ENCODE measurements at regions not wholly inside any gene's neighbourhood (a gene's known extent, or its start where the extent isn't known, plus 50 kb on each side); places are given as distances from the start of the nearest gene placed in this dataset.
"Not testable (repeated sequence)": the region's sequence is repeated elsewhere in the genome, so short reads cannot be mapped to it uniquely, and the experiment has no call there.

DNA sequence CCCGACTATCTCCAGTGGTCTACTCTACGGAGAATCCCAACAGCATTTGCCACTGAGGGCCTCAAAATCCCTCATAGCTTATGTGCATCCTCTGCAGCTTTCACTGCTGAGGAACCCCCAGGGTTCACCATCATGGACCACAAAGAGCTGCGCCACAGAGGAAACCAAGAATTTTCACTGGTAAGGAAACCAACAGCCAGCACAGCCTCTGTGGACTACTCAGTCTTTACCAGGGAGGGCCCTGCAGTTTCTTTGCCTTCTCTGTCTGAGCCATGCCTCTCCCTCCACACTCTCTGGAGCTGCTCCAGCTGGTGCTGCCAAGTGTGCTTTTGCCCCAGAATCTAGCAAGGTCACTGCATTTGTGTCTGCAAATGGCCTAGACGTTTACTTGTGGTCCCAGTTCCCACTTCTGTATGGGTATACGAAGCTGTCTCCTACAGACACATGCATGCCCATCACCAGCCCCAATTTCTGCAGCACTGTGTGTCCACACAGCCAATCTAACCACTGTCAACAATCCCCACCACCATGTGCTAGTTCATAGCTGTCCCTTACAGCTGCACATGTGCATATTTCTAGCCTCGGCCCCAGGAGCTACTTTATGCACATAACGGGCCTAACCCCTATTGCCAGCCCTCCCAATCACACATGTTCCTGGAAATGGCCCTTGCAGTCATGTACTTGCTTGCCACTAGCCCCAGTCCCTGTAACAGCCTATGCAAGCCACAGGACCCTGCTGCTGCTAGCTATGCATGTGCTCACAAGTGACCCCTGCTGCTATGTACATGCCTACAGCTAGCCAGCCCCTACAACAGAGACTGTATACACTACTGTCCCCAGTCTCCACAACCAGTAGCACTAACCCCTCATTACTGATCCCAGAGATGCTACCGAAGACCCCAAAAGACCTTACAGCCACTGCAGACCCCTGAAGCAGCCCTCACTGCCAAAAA, 1437.4 kb downstream of the CDH11 start:
- ChIA-PET CTCF (no interaction called here), POLR2A (no interaction called here)
- H3K4me1 Mint-ChIP-seq (ENCODE audit: low read depth), result no peaks in the 10 kb centered on the region
- no peaks in the 10 kb centered on the region for H3K27me3 Mint-ChIP-seq
- peaks cover 29% of the 10 kb centered on the region for H3K9me3 Mint-ChIP-seq
- DNase-seq, result no peak
- no peak overlapping the region for H3K27ac Mint-ChIP-seq
- intact Hi-C loops (cut with micrococcal nuclease), result no loop called here
- H3K4me3 Mint-ChIP-seq, result no peak overlapping the region
- no peaks in the 10 kb centered on the region for H3K36me3 Mint-ChIP-seq

GRCh38 chr16:63682844-63683243, 1439.0 kb downstream of the CDH11 start:
- H3K9me3 Mint-ChIP-seq, result peaks cover 28% of the 10 kb centered on the region
- H3K36me3 Mint-ChIP-seq, result no peaks in the 10 kb centered on the region
- no peak for DNase-seq
- ChIA-PET POLR2A (no interaction called here), CTCF (no interaction called here)
- H3K4me1 Mint-ChIP-seq (ENCODE audit: low read depth), result no peaks in the 10 kb centered on the region
- no peaks in the 10 kb centered on the region for H3K27me3 Mint-ChIP-seq
- no peak overlapping the region for H3K4me3 Mint-ChIP-seq
- intact Hi-C loops (cut with micrococcal nuclease), result no loop called here
- H3K27ac Mint-ChIP-seq, result no peak overlapping the region

GRCh38 chr16:63672493-63672892, 1449.4 kb downstream of the CDH11 start:
- no peak overlapping the region for H3K27ac Mint-ChIP-seq
- no peaks in the 10 kb centered on the region for H3K27me3 Mint-ChIP-seq
- ChIA-PET CTCF (no interaction called here), POLR2A (no interaction called here)
- peaks cover 25% of the 10 kb centered on the region for H3K9me3 Mint-ChIP-seq
- intact Hi-C loops (cut with micrococcal nuclease), result no loop called here
- no peaks in the 10 kb centered on the region for H3K4me1 Mint-ChIP-seq (ENCODE audit: low read depth)
- H3K36me3 Mint-ChIP-seq, result no peaks in the 10 kb centered on the region
- no peak overlapping the region for H3K4me3 Mint-ChIP-seq
- DNase-seq, result no peak

DNA sequence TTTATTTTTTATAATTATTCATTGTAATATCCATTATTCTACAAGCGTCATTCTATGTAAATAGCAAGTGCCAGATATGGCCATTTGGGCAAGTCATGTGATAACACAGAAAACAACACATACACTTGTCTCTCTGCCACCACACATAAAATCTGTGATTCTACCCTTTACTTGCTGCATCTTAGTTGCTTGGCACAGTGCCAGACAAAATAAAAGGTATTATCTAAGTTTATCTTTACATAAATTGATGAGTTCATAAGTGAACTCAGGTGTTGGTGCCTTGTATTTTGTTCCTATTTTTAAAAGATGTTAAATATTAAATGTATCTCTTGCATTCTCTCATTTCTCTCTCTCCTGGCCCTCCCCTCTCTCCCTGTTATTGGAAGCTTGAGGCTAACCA, 1458.7 kb downstream of the CDH11 start:
- H3K9me3 Mint-ChIP-seq, result peaks cover 19% of the 10 kb centered on the region
- no peak overlapping the region for H3K27ac Mint-ChIP-seq
- H3K36me3 Mint-ChIP-seq, result no peaks in the 10 kb centered on the region
- intact Hi-C loops (cut with micrococcal nuclease), result no loop called here
- no peaks in the 10 kb centered on the region for H3K4me1 Mint-ChIP-seq (ENCODE audit: low read depth)
- no peaks in the 10 kb centered on the region for H3K27me3 Mint-ChIP-seq
- no peak overlapping the region for H3K4me3 Mint-ChIP-seq
- no peak for DNase-seq
- CTCF ChIA-PET, result no interaction called here
- POLR2A ChIA-PET, result no interaction called here

- Mint-ChIP-seq H3K4me3 (no peak overlapping the region), H3K27ac (no peak overlapping the region), H3K36me3 (no peaks in the 10 kb centered on the region), H3K9me3 (peaks cover 24% of the 10 kb centered on the region), H3K27me3 (no peaks in the 10 kb centered on the region), H3K4me1 (ENCODE audit: low read depth) (no peaks in the 10 kb centered on the region)
- POLR2A ChIA-PET, result no interaction called here
- intact Hi-C loops (cut with micrococcal nuclease), result no loop called here
- no peak for DNase-seq
- CTCF ChIA-PET, result no interaction called here
Measured at GRCh38 chr16:63655846-63656245, 1466.0 kb downstream of the CDH11 start.

- CTCF ChIA-PET, result no interaction called here
Measured at GRCh38 chr16:63653044-63653839, 1468.6 kb downstream of the CDH11 start.

DNA sequence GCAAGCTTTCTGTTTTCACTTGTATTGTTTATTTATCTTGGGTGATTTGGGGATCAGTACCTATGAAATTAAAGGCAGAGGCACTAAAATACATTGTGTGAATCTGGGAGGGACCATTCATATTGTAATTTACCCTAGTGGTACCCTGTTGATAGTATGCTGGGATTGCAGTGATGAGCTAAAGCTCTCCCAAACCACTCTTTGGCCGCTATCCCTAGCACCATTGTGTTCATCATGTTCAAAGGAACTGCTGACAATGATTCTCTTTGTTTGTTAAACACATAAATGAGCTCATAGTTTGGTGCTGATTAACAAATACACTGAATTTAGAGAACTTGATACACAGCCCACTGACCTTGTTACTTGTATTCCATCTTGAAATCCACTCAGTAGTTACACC, 1469.8 kb downstream of the CDH11 start:
- ChIA-PET POLR2A (no interaction called here), CTCF (no interaction called here)
- Mint-ChIP-seq H3K27me3 (no peaks in the 10 kb centered on the region), H3K27ac (no peak overlapping the region), H3K4me3 (no peak overlapping the region), H3K4me1 (ENCODE audit: low read depth) (no peaks in the 10 kb centered on the region), H3K9me3 (peaks cover 23% of the 10 kb centered on the region), H3K36me3 (no peaks in the 10 kb centered on the region)
- intact Hi-C loops (cut with micrococcal nuclease), result no loop called here
- no peak for DNase-seq

More at GRCh38 chr16:63653044-63653839, 1468.6 kb downstream of the CDH11 start:
- intact Hi-C loops (cut with micrococcal nuclease), result no loop called here
- Mint-ChIP-seq H3K4me3 (no peak overlapping the region), H3K27ac (no peak overlapping the region), H3K36me3 (no peaks in the 10 kb centered on the region), H3K9me3 (peaks cover 19% of the 10 kb centered on the region), H3K4me1 (ENCODE audit: low read depth) (no peaks in the 10 kb centered on the region), H3K27me3 (no peaks in the 10 kb centered on the region)
- no peak for DNase-seq
- POLR2A ChIA-PET, result no interaction called here

- Mint-ChIP-seq H3K36me3 (no peaks in the 10 kb centered on the region), H3K27ac (no peak overlapping the region), H3K4me3 (no peak overlapping the region), H3K9me3 (peaks cover 20% of the 10 kb centered on the region), H3K27me3 (no peaks in the 10 kb centered on the region), H3K4me1 (ENCODE audit: low read depth) (no peaks in the 10 kb centered on the region)
- intact Hi-C loops (cut with micrococcal nuclease), result no loop called here
- POLR2A ChIA-PET, result no interaction called here
- CTCF ChIA-PET, result no interaction called here
- no peak for DNase-seq
Measured at GRCh38 chr16:63650550-63650949, 1471.3 kb downstream of the CDH11 start.

DNA sequence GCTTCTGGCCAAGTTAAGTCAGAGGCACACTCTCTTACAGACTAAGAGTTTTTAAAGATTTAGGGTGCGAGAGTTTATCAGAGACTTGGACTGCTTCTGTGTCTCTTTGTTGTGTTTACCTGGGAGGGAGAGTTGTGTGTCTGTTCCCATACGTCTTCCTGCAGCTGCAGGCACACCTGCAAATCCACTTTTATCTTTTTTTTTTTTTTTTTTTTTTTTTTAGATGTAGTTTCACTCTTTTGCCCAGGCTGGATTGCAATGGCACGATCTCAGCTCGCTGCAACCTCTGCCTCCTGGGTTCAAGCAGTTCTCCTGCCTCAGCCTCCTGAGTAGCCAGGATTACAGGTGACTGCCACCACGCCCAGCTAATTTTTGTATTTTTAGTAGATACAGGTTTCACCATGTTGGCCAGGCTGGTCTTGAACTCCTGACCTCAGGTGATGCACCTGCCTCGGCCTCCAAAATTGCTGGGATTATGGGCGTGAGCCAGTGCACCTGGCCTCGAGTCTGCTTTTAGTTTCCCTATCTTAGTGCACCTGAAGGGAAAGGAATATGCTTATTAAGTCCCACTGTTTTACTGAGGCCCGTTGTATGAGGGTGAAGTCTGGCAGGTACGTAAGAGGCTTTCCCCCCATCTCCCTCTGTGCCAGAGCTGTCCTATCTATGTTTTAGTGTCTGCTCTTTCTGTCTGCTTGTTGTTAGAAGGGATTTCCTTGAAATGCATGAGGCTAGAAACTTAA, 1488.0 kb downstream of the CDH11 start:
- intact Hi-C loops (cut with micrococcal nuclease); POLR2A ChIA-PET: not testable (repeated sequence)

GRCh38 chr16:63629272-63629671, 1492.6 kb downstream of the CDH11 start:
- ChIA-PET CTCF (no interaction called here), POLR2A (no interaction called here)
- peaks cover 13% of the 10 kb centered on the region for H3K9me3 Mint-ChIP-seq
- no peaks in the 10 kb centered on the region for H3K27me3 Mint-ChIP-seq
- no peak for DNase-seq
- intact Hi-C loops (cut with micrococcal nuclease), result no loop called here
- no peaks in the 10 kb centered on the region for H3K36me3 Mint-ChIP-seq
- no peaks in the 10 kb centered on the region for H3K4me1 Mint-ChIP-seq (ENCODE audit: low read depth)
- H3K27ac Mint-ChIP-seq, result no peak overlapping the region
- H3K4me3 Mint-ChIP-seq, result no peak overlapping the region

More for the DNA sequence above, 1488.0 kb downstream of the CDH11 start:
- H3K27ac Mint-ChIP-seq; H3K27me3 Mint-ChIP-seq; H3K4me3 Mint-ChIP-seq; CTCF ChIA-PET; DNase-seq; H3K4me1 Mint-ChIP-seq (ENCODE audit: low read depth); H3K36me3 Mint-ChIP-seq: not testable (repeated sequence)
- peaks cover 26% of the 10 kb centered on the region for H3K9me3 Mint-ChIP-seq

GRCh38 chr16:63628812-63629211, 1493.1 kb downstream of the CDH11 start:
- POLR2A ChIA-PET, result no interaction called here
- no peak for DNase-seq
- no peaks in the 10 kb centered on the region for H3K27me3 Mint-ChIP-seq
- H3K36me3 Mint-ChIP-seq, result no peaks in the 10 kb centered on the region
- H3K4me1 Mint-ChIP-seq (ENCODE audit: low read depth), result no peaks in the 10 kb centered on the region
- intact Hi-C loops (cut with micrococcal nuclease), result no loop called here
- CTCF ChIA-PET, result interaction anchor here (0.6 kb wide), 1 partner anchor 226 kb away, joined by 3 read pairs; no protein-coding TSS in a partner anchor
- H3K4me3 Mint-ChIP-seq, result no peak overlapping the region
- H3K27ac Mint-ChIP-seq, result no peak overlapping the region
- peaks cover 13% of the 10 kb centered on the region for H3K9me3 Mint-ChIP-seq

DNA sequence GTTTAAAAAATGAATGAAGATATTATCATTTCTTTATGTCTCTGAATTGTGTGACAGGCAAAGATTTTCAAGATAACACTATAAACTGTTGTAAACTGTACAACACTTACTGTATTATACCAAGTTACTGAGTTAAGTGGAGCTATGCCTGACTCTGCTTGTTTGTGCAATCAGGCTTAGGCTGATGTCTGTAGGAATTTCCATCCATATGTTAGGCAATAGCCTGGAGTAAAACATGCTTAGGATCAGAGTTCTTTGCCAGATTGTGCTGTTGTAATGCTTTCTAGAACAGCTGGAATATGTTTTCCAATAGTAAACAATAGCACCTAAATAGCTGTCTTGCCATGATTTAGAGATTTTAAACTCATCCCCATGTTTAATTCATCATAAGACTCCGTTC, 1496.7 kb downstream of the CDH11 start:
- CTCF ChIA-PET, result no interaction called here
- H3K9me3 Mint-ChIP-seq, result peaks cover 24% of the 10 kb centered on the region
- H3K36me3 Mint-ChIP-seq, result no peaks in the 10 kb centered on the region
- H3K27ac Mint-ChIP-seq, result no peak overlapping the region
- no peak for DNase-seq
- POLR2A ChIA-PET, result no interaction called here
- H3K4me3 Mint-ChIP-seq, result no peak overlapping the region
- H3K4me1 Mint-ChIP-seq (ENCODE audit: low read depth), result no peaks in the 10 kb centered on the region
- intact Hi-C loops (cut with micrococcal nuclease), result no loop called here
- no peaks in the 10 kb centered on the region for H3K27me3 Mint-ChIP-seq
